Adipocyte (in vitro differentiated cells): ENCODE measurements at regions not wholly inside any gene's neighbourhood (a gene's known extent, or its start where the extent isn't known, plus 50 kb on each side); places are given as distances from the start of the nearest gene placed in this dataset.

ENCODE experiments used
- DNase-seq: peaks from one replicate; pipeline ENCODE4 v3.0.0-alpha.2; 2015; ENCODE audit warnings: low read depth
- H3K27me3 ChIP-seq: replicated peaks from 2 replicates; pipeline ENCODE4 v1.7.0; 2013; ENCODE audit warnings: mild to moderate bottlenecking, low read length, moderate library complexity; ENCODE audit not compliant: control insufficient read depth, insufficient read depth
- H3K36me3 ChIP-seq: 2 replicates; pipeline ENCODE4 v1.7.0; 2013; ENCODE audit warnings: low read length, mild to moderate bottlenecking, moderate library complexity; ENCODE audit not compliant: control insufficient read depth, insufficient read depth, severe bottlenecking
- H3K4me1 ChIP-seq: 2 replicates; pipeline ENCODE4 v1.7.0; 2013; ENCODE audit warnings: mild to moderate bottlenecking, low read length, moderate library complexity; ENCODE audit not compliant: control insufficient read depth, insufficient read depth
- H3K4me3 ChIP-seq: 2 replicates; pipeline ENCODE4 v1.7.0; 2013; ENCODE audit warnings: mild to moderate bottlenecking, low read length, moderate library complexity
- H3K9ac ChIP-seq: 2 replicates; pipeline ENCODE4 v1.7.0; 2013; ENCODE audit warnings: mild to moderate bottlenecking, low read length, moderate library complexity
- H3K9me3 ChIP-seq: 2 replicates; pipeline ENCODE4 v1.7.0; 2013; ENCODE audit warnings: mild to moderate bottlenecking, low read length, moderate library complexity; ENCODE audit not compliant: control insufficient read depth

- Histone ChIP-seq H3K4me1 (no peaks in the 10 kb centered on the region), H3K36me3 (no peaks in the 10 kb centered on the region), H3K27me3 (no peaks in the 10 kb centered on the region)
Observed at GRCh38 chr7:38040831-38041230, 120.4 kb downstream of the EPDR1 start.

DNA sequence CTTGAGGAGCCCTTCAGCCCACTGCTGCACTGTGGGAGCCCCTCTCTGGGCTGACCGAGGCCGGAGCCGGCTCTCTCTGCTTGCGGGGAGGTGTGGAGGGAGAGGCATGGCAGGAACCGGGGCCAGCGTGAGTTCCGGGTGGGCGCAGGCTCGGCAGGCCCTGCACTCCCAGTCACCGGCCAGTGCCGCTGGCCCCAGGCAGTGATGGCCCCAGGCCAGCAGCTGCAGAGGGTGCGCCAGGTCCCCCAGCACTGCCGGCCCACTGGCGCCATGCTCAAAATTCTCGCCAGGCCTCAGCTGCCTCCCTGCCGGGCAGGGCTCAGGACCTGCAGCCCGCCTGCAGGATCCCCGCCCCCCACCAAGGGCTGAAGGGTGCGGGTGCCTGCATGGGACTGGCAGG is 128.4 kb upstream of the STARD3NL start:
- no peak overlapping the region for H3K9ac ChIP-seq
- peaks cover 37% of the 10 kb centered on the region for H3K4me1 ChIP-seq
- H3K36me3 ChIP-seq = no peaks in the 10 kb centered on the region
- DNase-seq = no peak
- peaks cover 3% of the 10 kb centered on the region for H3K9me3 ChIP-seq
- no peak overlapping the region for H3K4me3 ChIP-seq
- no peaks in the 10 kb centered on the region for H3K27me3 ChIP-seq

More at GRCh38 chr7:38040831-38041230, 120.4 kb downstream of the EPDR1 start:
- Histone ChIP-seq H3K4me3 (no peak overlapping the region), H3K9ac (no peak overlapping the region), H3K9me3 (peaks cover 5% of the 10 kb centered on the region)
- DNase-seq = no peak

- Histone ChIP-seq H3K4me3 (no peak overlapping the region), H3K9me3 (peaks cover 3% of the 10 kb centered on the region), H3K4me1 (peaks cover 43% of the 10 kb centered on the region), H3K27me3 (no peaks in the 10 kb centered on the region), H3K36me3 (no peaks in the 10 kb centered on the region), H3K9ac (no peak overlapping the region)
- no peak for DNase-seq
Observed at GRCh38 chr7:38051311-38051710, 126.7 kb upstream of the STARD3NL start.

DNA sequence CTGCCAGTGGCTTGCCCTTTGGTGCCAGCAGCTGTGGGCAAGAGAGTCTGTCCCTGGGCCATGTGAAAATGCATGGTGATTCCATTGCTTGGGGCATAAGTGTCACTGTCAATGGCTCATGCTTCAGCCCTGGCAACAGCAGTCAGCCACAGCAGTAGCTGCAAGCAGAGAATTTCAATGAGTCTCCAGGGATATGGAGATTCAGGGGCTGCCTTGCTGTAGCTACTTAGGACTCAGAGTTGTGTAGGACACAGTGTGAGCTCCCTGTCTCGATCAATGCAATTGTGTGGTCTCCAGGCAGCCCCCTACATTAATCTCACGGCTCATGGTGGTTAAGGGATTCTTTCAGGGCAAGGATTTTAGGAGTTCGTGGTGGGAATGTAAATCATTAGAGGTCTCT is 126.3 kb upstream of the STARD3NL start:
- H3K4me1 ChIP-seq = peaks cover 43% of the 10 kb centered on the region
- no peak for DNase-seq
- H3K27me3 ChIP-seq = no peaks in the 10 kb centered on the region
- H3K4me3 ChIP-seq = no peak overlapping the region
- H3K36me3 ChIP-seq = no peaks in the 10 kb centered on the region
- no peak overlapping the region for H3K9ac ChIP-seq
- peaks cover 3% of the 10 kb centered on the region for H3K9me3 ChIP-seq

GRCh38 chr7:38052786-38053185 is 125.3 kb upstream of the STARD3NL start:
- peaks cover 37% of the 10 kb centered on the region for H3K4me1 ChIP-seq
- DNase-seq = no peak
- H3K36me3 ChIP-seq = no peaks in the 10 kb centered on the region
- H3K9me3 ChIP-seq = peaks cover 3% of the 10 kb centered on the region
- H3K9ac ChIP-seq = no peak overlapping the region
- no peaks in the 10 kb centered on the region for H3K27me3 ChIP-seq
- H3K4me3 ChIP-seq = no peak overlapping the region

DNA sequence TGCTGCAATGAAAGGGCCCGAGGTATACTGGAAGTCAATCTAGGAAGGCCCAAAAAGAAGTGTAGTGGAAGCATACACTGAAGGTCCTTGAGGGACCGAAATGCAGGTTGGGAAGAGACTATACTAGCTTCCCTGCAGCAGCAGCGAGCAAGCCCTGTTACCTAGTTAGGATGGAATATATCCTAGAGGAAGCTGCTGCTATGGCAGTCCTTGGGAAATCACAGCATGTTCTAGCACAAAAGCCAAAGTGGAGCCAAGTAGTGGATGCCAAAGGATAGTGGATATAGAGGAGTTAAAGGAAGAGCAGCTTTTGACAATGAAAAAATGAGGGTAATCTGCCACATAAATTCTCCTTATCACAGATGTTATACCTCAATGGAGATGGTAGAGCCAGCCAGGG is 123.8 kb upstream of the STARD3NL start:
- no peak overlapping the region for H3K4me3 ChIP-seq
- no peaks in the 10 kb centered on the region for H3K36me3 ChIP-seq
- no peak for DNase-seq
- H3K9me3 ChIP-seq = no peaks in the 10 kb centered on the region
- H3K4me1 ChIP-seq = peaks cover 37% of the 10 kb centered on the region
- H3K9ac ChIP-seq = no peak overlapping the region
- H3K27me3 ChIP-seq = no peaks in the 10 kb centered on the region

GRCh38 chr7:38057829-38058228 is 120.2 kb upstream of the STARD3NL start:
- no peak for DNase-seq
- H3K4me3 ChIP-seq = no peak overlapping the region
- no peaks in the 10 kb centered on the region for H3K9me3 ChIP-seq
- H3K4me1 ChIP-seq = peaks cover 24% of the 10 kb centered on the region
- no peak overlapping the region for H3K9ac ChIP-seq
- H3K36me3 ChIP-seq = no peaks in the 10 kb centered on the region
- H3K27me3 ChIP-seq = no peaks in the 10 kb centered on the region

DNA sequence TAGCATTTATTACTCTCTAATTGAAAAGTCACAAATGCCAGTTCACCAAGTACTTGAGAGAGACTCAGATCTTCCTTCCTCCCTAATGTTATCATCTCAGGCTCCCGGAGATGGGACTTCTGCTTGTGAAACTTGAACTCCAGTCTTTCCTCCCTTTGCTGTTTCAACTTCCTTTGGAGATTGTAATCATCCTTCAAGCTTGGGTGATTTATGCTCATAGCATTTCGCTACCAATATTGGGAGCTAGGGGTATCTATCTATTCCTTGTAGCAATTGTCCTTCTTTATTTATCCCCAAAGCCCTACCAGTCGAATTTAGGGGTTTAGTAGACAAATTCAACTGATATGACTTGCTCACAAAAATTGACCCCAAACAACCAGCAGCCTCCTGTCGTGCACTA is 117.9 kb upstream of the STARD3NL start:
- no peak overlapping the region for H3K4me3 ChIP-seq
- H3K36me3 ChIP-seq = no peaks in the 10 kb centered on the region
- no peaks in the 10 kb centered on the region for H3K9me3 ChIP-seq
- no peak overlapping the region for H3K9ac ChIP-seq
- no peaks in the 10 kb centered on the region for H3K27me3 ChIP-seq
- peaks cover under 1% of the 10 kb centered on the region for H3K4me1 ChIP-seq
- DNase-seq = no peak

DNA sequence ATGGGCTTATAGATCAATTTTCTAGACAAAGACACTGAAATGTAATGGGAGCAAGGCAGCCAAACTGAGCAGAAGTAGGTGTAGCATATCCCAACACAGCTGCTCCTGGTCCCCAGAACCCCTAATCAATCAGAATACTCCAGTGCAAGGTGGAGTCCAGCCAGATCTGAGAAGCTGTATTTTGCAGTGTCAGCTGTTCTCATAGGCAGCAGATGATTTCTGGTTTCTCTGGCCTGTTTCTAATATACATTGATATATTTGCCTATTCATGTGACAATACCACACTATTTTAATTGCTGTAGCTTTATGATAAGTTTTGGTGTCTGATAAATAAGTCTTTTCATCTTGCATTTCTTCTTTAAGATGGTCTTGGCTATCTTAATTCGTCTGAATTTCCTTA is 117.4 kb upstream of the STARD3NL start:
- Histone ChIP-seq H3K4me3 (no peak overlapping the region), H3K4me1 (no peaks in the 10 kb centered on the region), H3K9ac (no peak overlapping the region), H3K9me3 (no peaks in the 10 kb centered on the region), H3K36me3 (no peaks in the 10 kb centered on the region), H3K27me3 (no peaks in the 10 kb centered on the region)
- DNase-seq = no peak

DNA sequence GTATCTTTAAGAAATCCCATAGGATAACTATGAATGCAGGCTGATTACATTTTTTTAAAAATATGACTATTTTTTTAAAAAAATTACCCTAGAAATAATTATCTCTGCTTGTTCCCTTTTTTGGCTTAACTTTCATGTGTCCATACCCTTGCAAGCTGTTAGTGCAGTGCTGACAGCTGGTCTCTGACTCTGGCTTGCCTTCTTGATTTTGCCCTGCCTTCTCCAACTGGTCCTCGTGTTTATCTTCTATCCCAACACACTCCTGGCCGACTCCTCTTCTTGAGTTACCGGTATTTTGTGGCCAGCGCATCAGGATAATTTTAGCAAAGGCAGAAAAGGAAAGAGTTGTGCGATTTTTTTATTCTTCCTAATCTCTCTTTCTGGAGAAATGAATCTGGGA is 111.7 kb upstream of the STARD3NL start:
- Histone ChIP-seq H3K4me3 (no peak overlapping the region), H3K9ac (no peak overlapping the region), H3K27me3 (no peaks in the 10 kb centered on the region), H3K36me3 (no peaks in the 10 kb centered on the region), H3K4me1 (no peaks in the 10 kb centered on the region), H3K9me3 (no peaks in the 10 kb centered on the region)
- no peak for DNase-seq

GRCh38 chr7:38068461-38068860 is 109.6 kb upstream of the STARD3NL start:
- Histone ChIP-seq H3K36me3 (no peaks in the 10 kb centered on the region), H3K4me3 (no peak overlapping the region), H3K9ac (no peak overlapping the region), H3K27me3 (no peaks in the 10 kb centered on the region), H3K4me1 (no peaks in the 10 kb centered on the region), H3K9me3 (no peaks in the 10 kb centered on the region)
- DNase-seq = no peak

DNA sequence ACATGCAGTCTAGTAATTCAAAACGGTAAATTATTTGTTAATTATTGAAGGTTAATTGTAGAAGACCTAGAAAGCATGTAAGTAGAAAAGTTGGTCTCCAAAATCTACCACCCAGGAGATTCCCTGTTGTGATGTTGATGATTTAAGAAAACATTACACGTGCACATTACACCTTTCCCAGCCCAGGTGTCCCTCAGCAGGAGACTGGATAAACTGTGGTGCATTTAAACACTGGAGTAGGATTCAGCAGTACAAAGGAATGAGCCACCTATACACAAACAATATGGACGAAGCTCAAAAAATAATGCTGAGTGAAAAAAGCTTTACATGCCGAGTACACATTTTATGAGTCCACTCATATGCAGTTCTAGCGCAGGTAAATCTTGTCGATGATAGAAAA is 109.0 kb upstream of the STARD3NL start:
- Histone ChIP-seq H3K4me1 (no peaks in the 10 kb centered on the region), H3K4me3 (no peak overlapping the region), H3K27me3 (no peaks in the 10 kb centered on the region), H3K9ac (no peak overlapping the region), H3K9me3 (no peaks in the 10 kb centered on the region), H3K36me3 (no peaks in the 10 kb centered on the region)
- DNase-seq = no peak
